ENCODE measurements at regions not wholly inside any gene's neighbourhood (a gene's known extent, or its start where the extent isn't known, plus 50 kb on each side); places are given as distances from the start of the nearest gene placed in this dataset.

- TF ChIP-seq CTCF (IDR thresholded peaks at IDR 0.05; ENCODE audit: poor library complexity, severe bottlenecking): no peak
- no peak for TF ChIP-seq POLR2AphosphoS5 (IDR thresholded peaks at IDR 0.05)
- TF ChIP-seq EP300 (conservative IDR thresholded peaks at IDR 0.05; ENCODE audit: poor library complexity, severe bottlenecking): no peak
These were observed 52.4 kb upstream of the PARP11 start for GRCh38 chr12:3925621-3926020.
